ENCODE measurements at regions not wholly inside any gene's neighbourhood (a gene's known extent, or its start where the extent isn't known, plus 50 kb on each side); places are given as distances from the start of the nearest gene placed in this dataset.

DNA sequence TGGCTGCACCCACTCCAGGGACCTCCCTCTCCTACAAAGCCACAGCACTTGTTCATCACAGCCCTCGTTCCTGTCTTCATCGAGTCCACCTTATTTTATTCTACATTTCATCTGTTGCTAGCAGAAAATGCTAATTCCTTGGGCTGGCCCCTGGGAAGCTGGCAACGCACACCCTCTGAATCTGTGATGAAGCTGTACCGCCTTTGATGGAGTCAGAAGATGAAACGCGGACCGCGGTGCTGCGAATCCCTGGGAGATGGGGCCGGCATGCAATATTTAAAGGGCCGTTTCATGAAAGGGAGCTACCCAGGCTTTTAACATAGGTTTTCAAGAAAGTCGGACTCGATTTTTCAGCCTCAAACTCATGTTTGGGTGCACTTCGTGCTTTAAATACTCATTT, 88.5 kb downstream of the NPTX2 start:
- Histone ChIP-seq H4K5ac (ENCODE audit: insufficient read length, low read depth, low read length) (no peak overlapping the region), H4K91ac (ENCODE audit: insufficient read length, low read depth, low read length) (no peak overlapping the region)

More for the DNA sequence above, 88.5 kb downstream of the NPTX2 start:
- TF ChIP-seq, protein P1, sequence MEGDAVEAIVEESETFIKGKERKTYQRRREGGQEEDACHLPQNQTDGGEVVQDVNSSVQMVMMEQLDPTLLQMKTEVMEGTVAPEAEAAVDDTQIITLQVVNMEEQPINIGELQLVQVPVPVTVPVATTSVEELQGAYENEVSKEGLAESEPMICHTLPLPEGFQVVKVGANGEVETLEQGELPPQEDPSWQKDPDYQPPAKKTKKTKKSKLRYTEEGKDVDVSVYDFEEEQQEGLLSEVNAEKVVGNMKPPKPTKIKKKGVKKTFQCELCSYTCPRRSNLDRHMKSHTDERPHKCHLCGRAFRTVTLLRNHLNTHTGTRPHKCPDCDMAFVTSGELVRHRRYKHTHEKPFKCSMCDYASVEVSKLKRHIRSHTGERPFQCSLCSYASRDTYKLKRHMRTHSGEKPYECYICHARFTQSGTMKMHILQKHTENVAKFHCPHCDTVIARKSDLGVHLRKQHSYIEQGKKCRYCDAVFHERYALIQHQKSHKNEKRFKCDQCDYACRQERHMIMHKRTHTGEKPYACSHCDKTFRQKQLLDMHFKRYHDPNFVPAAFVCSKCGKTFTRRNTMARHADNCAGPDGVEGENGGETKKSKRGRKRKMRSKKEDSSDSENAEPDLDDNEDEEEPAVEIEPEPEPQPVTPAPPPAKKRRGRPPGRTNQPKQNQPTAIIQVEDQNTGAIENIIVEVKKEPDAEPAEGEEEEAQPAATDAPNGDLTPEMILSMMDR (conservative IDR thresholded peaks at IDR 0.05): no peak
- Histone ChIP-seq H2BK20ac (ENCODE audit: low read depth, low read length, poor library complexity, severe bottlenecking) (no peak overlapping the region), H2BK15ac (ENCODE audit: low read depth, low read length) (no peak overlapping the region), H4K20me1 (ENCODE audit: control insufficient read depth, insufficient read depth, insufficient read length) (no peaks in the 10 kb centered on the region), H3K9ac (ENCODE audit: extremely low read depth, insufficient read length, low read length) (no peak overlapping the region), H3K4me2 (ENCODE audit: insufficient read depth, insufficient read length, low read length) (no peak overlapping the region), H3T11ph (ENCODE audit: low read length) (no peak overlapping the region), H2BK120ac (ENCODE audit: low read depth, low read length, poor library complexity, severe bottlenecking) (no peak overlapping the region), H3K4ac (ENCODE audit: low read depth, low read length) (no peak overlapping the region), H3K23ac (ENCODE audit: insufficient read length, low read depth, low read length) (no peak overlapping the region), H3K27ac (ENCODE audit: insufficient read length, low read depth, low read length) (no peak overlapping the region), H2AK5ac (ENCODE audit: insufficient read length, low read length) (no peak overlapping the region), H3K27me3 (ENCODE audit: insufficient read depth, low read length) (no peaks in the 10 kb centered on the region), H3K56ac (ENCODE audit: insufficient read length, low read depth, low read length) (no peak overlapping the region), H3K79me1 (ENCODE audit: insufficient read depth, low read depth, low read length, poor library complexity, severe bottlenecking) (no peaks in the 10 kb centered on the region), H2AFZ (ENCODE audit: low read length) (no peak overlapping the region), H3K18ac (ENCODE audit: insufficient read length, low read depth, low read length) (no peak overlapping the region), H3K79me2 (ENCODE audit: insufficient read depth, low read length) (no peaks in the 10 kb centered on the region), H2BK12ac (ENCODE audit: insufficient read length, low read depth, low read length) (no peak overlapping the region), H3K23me2 (ENCODE audit: insufficient read length, low read depth, low read length, poor library complexity, severe bottlenecking) (no peaks in the 10 kb centered on the region), H3K14ac (ENCODE audit: insufficient read depth, low read length) (no peak overlapping the region), H4K8ac (replicated peaks; ENCODE audit: insufficient read length, low read depth, low read length) (no peak overlapping the region), H3K9me3 (ENCODE audit: control insufficient read depth, low read depth, low read length) (no peaks in the 10 kb centered on the region), H2BK5ac (ENCODE audit: insufficient read length, low read length) (no peak overlapping the region), H3K4me1 (ENCODE audit: insufficient read depth, low read length) (no peaks in the 10 kb centered on the region)
- H3K4me3 Mint-ChIP-seq: no peak overlapping the region
- H3K36me3 Mint-ChIP-seq (ENCODE audit: insufficient read depth in 1 of 3, low read depth in 3 of 3): no peaks in the 10 kb centered on the region
- no peaks in the 10 kb centered on the region for H3K9me3 Mint-ChIP-seq
- peaks cover 27% of the 10 kb centered on the region for H3K27me3 Mint-ChIP-seq (ENCODE audit: low read depth)
- no peak for DNase-seq
- no CpG with 5 or more reads among the region's 14 CpGs for WGBS (ENCODE audit: extremely low coverage, insufficient read length, low lambda C conversion rate)
- no peak overlapping the region for H3K27ac Mint-ChIP-seq
- H3K4me1 Mint-ChIP-seq: peaks cover 2 to 3% of the 10 kb centered on the region in 2 experiments; a peak in 2 of 4 replicates

Data from H9 (cell line).